HG02610 (cell line): ENCODE measurements at regions not wholly inside any gene's neighbourhood (a gene's known extent, or its start where the extent isn't known, plus 50 kb on each side); places are given as distances from the start of the nearest gene placed in this dataset.

Experiments used
- ATAC-seq: cut with Tn5 transposase; IDR thresholded peaks from one replicate; pipeline ENCODE4 v1.9.1; 2021; ENCODE audit warnings: mild to moderate bottlenecking, moderate library complexity; ENCODE audit not compliant: unreplicated experiment

GRCh38 chr1:55416164-55416842, 201.1 kb upstream of the USP24 start:
- no peak for ATAC-seq

DNA sequence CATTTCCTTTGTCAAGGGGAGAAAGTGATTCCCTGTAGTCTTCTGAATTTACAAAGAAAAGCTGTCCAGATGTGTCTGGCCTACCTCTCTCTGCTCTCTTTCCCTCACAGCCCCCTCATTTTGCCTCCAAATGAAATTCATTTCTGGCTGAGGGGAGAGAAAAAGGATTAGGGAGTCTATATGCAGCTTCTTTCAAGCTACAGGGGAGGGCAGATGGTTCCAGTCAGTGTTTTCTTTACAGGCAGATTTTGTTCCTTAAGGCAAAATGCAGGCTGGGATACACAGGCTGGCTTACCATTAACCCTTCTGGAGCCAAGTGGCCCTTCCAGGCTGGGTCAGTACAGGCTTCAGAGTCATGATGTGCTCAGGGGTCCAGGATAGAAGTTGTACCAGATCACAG, 198.1 kb upstream of the USP24 start:
- ATAC-seq: no peak

GRCh38 chr1:55412060-55412459, 196.9 kb upstream of the USP24 start:
- ATAC-seq: no peak

DNA sequence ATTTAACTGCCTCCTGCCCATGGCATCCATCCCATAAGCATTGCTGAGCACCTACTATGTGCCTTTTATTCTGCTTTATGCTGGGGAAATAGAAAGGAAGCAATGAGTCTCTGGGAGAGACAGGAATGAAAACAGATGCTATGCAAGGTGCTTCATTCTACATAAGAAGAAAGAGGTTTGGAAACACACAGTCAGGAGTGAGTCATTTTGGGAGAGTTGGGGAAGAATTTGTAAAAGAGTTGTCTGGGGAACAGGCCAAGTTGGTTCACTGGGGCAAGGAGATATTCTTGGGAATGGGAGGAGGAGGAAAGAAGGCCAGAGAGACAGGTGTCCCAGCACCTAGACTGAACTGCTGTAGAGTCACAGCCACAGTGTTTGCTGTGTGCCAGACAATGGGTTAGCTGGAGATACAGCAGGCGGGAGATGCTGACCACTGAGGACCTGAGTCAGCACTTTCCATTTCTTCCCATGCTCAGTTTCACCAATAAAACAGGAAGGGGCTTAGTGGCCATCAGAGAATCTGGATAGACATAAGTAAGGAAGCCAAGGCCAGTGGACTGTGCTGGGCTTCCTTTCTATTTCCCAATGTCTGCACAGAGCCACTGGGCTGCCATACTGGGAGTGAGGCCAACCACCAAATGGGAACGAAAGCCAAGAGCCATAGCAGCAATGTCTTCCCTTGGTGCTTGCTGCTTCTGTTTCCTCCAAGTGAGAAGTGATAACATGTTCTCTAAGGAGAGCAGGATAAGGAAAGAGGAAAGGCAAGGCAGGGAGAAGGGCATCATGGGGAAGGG, 187.7 kb upstream of the USP24 start:
- no peak for ATAC-seq

GRCh38 chr1:55402142-55402541, 187.0 kb upstream of the USP24 start:
- no peak for ATAC-seq

DNA sequence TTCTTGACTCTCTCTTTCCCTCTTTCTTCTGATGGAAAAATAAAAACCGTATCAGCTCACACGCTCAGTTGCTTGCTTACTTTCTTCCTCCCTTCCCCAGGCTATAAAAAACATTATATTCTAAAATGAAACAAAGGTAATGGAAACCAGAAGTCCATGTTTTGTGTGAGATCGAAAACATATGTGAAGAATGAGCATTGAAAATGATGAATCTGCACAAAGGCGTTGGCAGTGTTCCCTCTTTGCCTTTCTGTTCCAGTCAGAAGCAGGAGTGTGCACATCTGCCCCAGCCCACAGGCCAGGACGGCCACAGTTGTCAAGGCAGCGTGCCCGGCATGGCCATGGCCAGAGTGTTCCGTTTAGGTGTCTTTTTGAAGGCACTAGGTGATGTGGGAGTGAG, 185.3 kb upstream of the USP24 start:
- ATAC-seq: no peak

DNA sequence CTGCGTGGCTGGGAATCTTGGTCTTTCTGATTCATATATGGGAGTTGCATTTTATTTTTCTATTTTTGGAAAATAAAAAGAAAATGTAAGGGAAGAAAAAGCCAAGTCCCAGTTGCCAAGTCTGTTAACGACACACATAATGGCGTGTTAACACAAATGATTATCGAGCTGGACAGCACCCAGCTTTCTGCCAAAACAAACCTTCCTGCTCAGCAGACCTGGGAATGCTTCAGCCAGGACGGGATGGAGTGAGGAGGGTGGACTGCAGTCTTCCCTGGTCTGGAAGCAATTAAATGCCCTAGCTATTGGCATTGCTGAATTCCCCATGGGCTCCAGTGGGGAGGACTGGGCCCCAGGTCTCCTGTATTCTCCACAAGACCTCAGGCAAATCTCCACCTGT, 184.2 kb upstream of the USP24 start:
- ATAC-seq: no peak

GRCh38 chr1:55396381-55396891, 181.3 kb upstream of the USP24 start:
- no peak for ATAC-seq

DNA sequence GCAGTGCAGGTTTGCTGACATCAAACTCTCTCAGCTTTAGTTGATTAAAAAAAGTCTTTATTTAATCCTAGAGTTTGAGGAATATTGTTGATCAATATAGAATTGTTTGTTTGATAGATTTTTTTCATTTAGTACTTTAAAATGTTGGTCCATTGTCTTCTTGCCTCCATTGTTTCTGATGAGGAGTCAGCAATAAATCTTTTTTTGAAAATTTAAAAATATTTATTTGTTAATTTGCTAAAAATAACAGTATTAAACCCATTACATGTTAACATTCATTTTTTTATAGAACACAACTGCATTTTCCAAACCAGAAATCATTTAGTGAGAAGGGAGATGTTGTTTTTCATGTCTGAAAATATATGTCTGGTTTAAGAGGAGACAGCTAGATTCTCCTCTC, 173.8 kb upstream of the USP24 start:
- no peak for ATAC-seq

- no peak for ATAC-seq
These were observed 172.0 kb upstream of the USP24 start for GRCh38 chr1:55387145-55387544.

DNA sequence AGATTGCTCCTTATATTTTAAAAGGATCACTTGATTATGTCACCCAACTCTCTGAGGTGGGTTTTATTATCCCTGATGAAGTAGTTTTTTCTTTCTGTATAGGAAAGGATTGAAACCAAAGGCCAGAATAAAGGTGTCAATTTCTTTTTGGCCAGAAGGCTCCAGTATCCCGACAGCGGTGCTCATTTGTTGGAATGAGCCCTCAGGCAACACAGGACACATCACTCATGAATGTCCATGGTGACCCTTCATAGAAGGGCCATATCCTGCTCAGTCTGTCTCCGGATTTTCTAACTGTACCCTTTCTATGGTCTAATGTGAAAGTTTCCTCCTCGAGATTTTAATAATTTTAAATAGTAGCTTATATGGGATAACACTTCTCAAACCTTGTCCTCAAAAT, 171.3 kb upstream of the USP24 start:
- no peak for ATAC-seq

DNA sequence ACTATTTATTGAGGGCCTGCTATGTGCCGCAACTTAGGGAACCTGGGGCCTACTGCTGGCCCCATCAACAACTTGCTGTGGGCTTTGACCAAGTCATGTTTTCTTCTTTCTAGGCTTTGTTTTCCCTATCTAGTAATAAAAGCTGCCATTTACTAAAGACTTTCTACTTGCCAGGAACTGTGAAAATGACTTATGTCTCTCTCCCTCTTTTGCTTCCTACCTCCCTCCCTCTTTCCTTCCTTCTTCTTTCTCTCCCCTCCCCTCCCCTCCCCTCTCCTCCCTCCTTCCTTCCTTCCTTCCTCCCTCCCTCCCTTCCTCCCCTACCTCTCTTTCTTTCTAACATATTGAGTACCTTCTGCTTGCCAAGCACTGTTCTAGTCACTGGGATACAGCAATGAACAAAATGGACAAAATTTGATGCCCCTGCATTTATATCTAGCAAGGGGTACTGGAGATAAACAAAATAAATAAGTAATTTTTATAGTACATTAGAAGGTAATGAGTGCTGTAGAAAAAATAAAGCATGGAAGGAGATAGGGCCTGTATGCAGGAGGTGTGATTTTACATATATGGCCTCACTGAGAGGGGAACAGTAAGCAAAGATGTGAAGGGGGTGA, 170.3 kb upstream of the USP24 start:
- ATAC-seq: no peak

GRCh38 chr1:55384637-55385036, 169.5 kb upstream of the USP24 start:
- no peak for ATAC-seq

GRCh38 chr1:55382806-55383305, 167.7 kb upstream of the USP24 start:
- ATAC-seq: no peak

GRCh38 chr1:55381983-55382382, 166.8 kb upstream of the USP24 start:
- ATAC-seq: no peak

- no peak for ATAC-seq
These were observed 166.3 kb upstream of the USP24 start for GRCh38 chr1:55381491-55381890.

- no peak for ATAC-seq
These were observed 165.3 kb upstream of the USP24 start for GRCh38 chr1:55380355-55380970.

DNA sequence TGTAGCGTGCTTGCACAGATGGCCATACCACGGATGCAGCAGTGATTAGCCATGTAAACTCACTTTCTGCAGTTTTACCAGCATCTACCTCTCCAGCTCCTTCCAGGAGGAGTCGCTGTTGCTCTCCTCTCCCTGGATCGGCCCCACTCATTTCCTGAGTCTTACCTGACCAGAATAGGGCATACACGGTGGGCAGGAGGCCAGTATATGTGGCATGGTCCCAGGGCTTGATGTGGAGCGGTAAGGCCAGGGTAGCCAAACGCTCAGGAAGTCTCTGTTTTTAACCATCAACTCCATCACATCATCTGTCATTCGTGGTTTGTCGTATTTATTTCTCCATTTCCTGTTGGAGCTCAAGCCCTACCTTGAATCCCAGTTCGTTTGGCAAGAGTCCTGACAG, 163.4 kb upstream of the USP24 start:
- peak; percentile 51 for ATAC-seq

DNA sequence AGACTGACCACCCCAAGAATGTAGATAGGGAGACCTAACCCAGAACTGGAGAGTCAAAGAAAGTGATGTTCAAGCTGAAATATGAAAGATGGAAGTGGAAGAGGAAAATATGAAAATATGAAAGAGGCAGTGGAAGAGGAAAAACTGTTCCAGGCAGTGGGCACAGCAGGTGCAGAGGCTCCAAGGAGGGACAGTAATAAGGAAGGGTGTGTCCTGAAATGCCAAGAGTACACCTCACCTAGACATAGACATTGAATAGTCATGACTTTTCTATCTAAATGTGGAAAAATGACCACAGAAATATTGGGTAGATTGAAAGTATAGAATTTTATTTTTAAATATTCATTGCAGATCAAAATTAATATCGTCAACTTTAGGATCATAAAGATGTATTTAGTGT, 161.7 kb upstream of the USP24 start:
- ATAC-seq: no peak

DNA sequence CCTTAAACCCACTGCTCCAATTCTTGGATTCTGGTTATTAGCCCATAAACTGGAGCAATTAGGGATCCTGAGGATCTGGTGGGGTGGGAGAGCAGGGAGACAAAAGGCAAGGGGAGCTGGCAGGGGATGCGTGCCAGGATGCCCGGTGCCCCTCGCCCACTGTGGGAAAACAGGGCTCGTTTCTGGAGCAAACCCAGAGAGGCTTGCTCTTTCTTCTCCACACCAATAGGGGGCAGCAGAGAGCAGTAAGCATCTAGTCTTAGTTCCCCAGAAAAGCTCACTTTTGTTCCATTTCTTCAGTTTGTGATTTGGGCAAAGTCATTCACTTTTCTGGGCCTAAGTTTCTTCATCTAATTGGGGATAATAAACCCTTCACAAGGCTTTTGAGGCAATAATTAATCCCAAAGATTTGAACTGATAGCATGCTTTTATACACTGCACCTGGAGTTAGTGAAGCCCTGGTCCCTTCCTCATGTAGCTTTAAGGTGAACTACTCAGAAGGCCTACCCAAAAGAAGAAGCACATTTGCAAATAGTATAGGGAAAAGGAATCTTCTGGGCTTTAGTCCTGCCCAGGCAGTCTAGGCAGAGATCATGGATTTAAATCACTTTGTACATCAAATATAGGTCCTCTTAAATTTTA, 160.6 kb upstream of the USP24 start:
- no peak for ATAC-seq
